ENCODE measurements at regions not wholly inside any gene's neighbourhood (a gene's known extent, or its start where the extent isn't known, plus 50 kb on each side); places are given as distances from the start of the nearest gene placed in this dataset.
"Not testable (repeated sequence)": the region's sequence is repeated elsewhere in the genome, so short reads cannot be mapped to it uniquely, and the experiment has no call there.

DNA sequence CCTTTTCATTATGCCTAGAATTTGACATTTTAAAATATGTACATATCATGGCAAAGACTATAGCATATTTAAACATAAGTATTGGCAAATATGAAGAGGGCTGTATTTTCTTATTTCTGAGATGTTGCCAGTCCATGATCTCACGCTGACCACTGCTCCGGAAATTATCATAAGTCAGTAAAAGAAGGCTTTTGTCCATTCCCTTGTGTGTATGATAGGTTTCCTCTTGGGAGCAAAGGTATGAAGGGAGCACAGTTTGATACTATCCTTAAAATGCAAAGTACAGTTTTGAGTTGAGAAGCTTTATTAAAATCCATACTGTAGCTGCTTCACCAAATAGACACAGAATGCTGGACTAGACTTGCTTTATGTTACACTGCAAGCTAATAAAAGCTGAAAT, 52.6 kb upstream of the AGA start:
- ATAC-seq (ENCODE audit: poor library complexity) (no peak), DNase-seq (no peak)
- intact Hi-C loops (cut with DNase I) = no loop called here

DNA sequence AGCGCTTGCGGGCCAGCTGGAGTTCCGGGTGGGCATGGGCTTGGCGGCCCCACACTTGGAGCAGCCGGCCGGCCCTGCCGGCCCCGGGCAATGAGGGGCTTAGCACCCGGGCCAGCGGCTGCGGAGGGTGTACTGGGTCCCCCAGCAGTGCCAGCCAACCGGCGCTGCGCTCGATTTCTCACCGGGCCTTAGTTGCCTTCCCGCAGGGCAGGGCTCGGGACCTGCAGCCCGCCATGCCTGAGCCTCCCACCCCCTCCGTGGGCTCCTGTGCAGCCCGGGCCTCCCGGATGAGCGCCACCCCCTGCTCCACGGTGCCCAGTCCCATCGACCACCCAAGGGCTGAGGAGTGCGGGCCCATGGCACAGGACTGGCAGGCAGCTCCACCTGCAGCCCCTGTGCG, 53.4 kb upstream of the AGA start:
- DNase-seq; ATAC-seq (ENCODE audit: poor library complexity); intact Hi-C loops (cut with DNase I): not testable (repeated sequence)

DNA sequence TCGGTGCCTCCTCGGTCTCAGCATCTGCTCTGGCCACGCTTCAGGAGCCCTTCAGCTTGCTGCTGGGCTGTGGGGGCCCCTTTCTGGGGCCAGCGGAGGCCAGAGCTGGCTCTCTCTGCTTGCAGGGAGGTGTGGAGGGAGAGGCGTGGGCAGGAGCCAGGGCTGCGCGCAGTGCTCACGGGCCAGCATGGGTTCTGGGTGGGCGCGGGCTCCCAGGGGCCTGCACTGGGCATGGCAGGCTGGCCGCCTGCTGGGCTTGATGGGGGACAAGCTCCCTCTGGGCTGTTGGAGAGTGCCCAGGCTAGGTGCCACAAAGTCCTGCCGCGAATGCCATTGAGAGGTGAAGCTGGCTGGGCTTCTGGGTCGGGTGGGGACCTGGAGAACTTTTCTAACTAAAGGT, 57.3 kb upstream of the AGA start:
- DNase-seq (no peak), ATAC-seq (ENCODE audit: poor library complexity) (no peak)
- intact Hi-C loops (cut with DNase I) = no loop called here

DNA sequence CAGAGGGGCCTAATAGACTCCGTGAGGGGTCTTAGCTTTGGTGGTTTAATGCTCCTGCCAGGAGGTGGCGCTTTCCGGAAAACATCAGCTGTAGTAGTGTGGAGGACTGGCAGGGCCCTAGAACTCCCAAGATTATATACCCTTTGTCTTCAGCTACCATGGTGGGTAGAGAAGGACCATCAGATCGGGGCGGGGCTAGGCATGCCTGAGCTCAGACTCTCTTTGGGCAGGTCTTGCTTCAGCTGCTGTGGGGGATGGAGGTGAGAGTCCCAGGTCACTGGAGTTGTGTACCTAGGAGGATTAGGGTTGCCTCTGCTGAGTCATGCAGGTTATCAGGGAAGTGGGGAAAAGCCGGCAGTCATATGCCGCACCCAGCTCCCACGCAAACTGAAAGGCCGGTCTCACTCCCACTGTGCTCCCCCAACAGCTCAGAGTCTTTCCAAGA, 63.0 kb upstream of the AGA start:
- intact Hi-C loops (cut with DNase I) = no loop called here
- ATAC-seq (ENCODE audit: poor library complexity) (no peak), DNase-seq (no peak)

DNA sequence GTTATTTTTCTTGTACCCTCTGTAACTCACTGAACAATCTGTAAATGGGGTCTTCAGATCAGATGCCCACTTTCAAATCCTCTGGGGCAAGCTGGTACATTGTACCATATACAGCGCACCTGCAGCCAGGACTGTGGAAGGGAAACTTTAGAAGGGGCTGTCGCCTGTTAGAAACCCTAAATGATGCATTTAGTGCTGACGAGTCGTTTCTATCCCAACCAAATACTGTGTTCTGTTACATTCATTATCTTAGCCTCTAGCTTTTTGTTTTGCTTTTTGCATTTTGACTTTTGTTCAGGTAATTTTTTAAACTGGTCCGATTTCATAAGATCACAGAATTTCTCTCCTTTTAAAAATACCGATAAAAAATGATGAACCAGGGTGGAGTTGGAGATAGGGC, 66.4 kb upstream of the AGA start:
- intact Hi-C loops (cut with DNase I) = no loop called here
- DNase-seq = no peak
- no peak for ATAC-seq (ENCODE audit: poor library complexity)

DNA sequence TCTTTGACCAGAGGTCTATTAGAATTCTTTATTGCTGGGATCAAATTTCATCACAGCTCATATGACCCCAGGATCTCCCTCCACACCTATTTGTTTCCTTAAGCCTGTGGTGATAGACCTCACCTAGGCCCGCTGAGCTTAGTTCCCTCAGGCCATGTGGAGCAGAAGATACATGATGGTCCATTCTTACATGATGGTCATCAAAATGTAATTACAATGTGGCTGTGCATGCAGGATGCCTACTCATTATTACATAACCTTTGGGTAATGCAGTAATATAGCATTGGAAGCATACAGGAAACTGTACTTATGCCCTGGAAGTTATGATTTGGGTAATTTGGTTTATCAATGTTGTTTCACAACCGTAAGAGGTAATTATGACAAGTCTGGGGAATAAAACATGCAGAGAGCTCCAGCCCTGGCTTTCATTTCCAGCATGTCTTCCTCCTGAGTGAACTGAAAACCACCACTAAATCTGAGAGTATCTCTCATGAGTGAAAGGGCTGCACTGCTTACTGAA, 67.0 kb upstream of the AGA start:
- ATAC-seq (ENCODE audit: poor library complexity) (no peak), DNase-seq (no peak)
- intact Hi-C loops (cut with DNase I) = no loop called here

DNA sequence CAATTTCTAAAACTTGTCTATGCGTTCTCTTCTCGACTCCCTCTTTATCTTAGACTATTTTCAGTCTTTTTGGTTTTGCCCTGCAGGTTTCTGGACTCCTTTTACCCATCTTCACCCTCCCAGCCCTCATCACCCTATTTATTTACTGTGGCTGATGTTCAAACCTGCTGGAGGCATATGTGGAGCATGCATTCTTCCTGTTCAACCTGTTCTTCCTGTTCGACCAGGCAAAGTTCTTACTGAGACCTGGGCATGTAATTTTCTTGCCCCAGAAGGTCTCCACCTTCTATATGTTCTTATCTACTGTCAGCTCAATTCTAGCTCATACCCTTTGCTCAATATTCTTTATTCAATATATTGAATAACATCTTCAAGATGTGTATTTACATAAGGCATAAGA, 69.4 kb upstream of the AGA start:
- intact Hi-C loops (cut with DNase I) = no loop called here
- DNase-seq (no peak), ATAC-seq (ENCODE audit: poor library complexity) (no peak)

DNA sequence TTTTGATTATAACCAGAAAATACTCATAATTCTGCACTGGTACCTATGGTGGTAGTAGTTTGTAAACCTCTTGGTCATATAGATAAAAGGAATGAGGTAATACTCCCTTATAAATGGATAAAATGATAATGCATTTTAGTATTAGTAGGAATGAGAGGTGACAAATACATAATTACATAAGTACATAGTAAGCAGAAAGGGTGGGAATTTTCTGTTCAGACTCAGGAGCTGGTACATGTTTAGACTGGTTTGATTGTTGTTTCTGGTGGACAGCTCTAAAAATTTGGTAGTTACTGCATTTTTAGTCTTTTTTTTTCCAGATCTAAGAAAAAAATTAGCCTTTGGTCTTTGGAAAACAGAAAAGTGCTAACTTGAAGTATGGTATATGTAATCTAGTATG, 70.4 kb upstream of the AGA start:
- ATAC-seq (ENCODE audit: poor library complexity) = no peak
- no peak for DNase-seq
- intact Hi-C loops (cut with DNase I) = no loop called here

DNA sequence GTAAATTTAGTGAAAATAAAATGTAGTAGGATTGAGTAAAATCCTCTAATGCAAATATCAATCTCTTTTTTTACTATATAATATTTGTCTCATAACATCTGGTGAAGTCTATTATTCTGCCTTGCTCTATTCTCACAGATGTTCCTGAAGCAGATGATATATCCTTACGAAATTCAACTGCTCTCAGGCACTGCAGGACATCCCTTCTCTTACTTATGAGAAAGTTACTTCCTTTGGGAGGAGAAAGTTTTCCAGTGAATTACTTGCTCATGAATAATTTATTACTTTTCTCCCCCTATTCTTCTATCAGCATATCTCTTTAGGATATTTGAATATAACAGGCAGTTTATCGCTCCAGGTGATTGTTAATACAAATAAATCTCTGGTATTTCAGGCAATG, 75.6 kb upstream of the AGA start:
- intact Hi-C loops (cut with DNase I) = no loop called here
- ATAC-seq (ENCODE audit: poor library complexity) = no peak
- DNase-seq = no peak

DNA sequence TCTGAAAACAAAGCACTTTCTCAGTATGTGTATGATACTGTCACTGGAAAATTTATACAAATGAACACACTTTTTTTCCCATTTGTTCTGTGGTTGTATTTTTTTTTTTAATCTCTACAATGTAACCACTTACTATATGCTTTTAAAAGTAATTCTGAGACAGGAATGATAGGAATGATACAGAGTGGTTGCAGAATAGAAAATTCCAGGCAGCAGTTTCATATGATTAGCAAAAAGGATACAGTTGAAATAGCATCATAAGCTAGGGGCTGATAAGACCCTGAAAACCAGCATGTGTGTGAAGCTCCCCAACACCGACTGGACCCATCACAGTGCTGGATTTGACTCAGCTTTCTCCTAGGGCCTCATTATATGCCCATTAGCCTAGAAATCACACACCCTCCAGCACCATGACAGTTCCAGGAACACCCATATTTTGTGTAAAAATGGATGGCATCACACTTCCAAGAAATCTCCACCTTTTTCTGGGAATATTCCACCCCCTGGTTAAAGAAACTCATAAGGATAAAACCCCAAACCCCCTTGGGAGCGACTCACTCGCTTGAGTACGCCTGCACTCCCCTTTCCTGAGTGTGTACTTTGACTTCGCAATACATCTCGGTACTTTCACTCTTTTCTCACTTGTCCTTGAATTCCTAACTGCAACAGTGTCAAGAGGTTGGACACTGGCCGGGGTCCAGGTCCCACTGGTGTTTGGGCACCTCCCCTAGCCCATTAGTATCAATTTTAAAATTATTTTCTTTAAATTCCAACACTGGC, 77.4 kb upstream of the AGA start:
- ATAC-seq (ENCODE audit: poor library complexity) = no peak
- intact Hi-C loops (cut with DNase I) = no loop called here
- no peak for DNase-seq

DNA sequence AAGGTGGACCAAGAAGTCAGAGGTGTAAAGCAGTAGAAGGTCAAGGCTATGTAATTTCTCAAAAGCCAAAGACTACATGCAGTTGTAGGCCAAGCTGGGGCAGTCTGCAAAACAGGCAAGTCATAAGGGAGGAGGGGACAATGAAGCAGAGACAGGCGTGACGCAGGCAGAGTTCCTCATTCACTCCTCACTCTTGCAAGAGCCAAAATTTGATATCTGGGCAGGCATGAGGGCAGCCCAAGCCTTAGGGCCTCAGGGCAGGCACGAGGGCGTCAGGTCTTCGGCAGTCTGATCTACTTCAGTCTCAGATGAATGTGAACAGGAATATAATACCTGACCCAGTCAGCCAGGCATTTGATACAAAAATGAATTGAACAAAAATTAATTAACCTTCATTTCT, 86.4 kb upstream of the AGA start:
- intact Hi-C loops (cut with DNase I) = no loop called here
- ATAC-seq (ENCODE audit: poor library complexity) = no peak
- DNase-seq = no peak

DNA sequence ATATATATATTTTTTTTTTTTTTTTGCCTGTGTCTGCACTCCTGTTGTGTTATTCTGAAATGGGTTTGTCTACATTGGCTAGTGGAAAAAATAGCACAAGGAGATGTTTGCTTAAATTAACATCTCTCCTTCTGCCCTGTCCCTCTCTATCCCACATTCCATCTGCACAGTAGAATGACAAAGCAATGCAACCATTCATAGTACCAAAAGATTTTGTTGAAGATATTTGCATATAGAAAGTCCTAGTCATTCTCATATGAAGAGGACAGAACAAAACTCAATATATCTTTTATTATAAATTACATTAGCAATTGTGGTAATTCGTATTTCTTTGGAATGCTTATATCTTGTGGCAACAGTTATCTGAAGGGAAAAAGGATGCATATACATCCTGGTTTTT, 88.3 kb upstream of the AGA start:
- no peak for ATAC-seq (ENCODE audit: poor library complexity)
- no peak for DNase-seq
- intact Hi-C loops (cut with DNase I) = no loop called here

DNA sequence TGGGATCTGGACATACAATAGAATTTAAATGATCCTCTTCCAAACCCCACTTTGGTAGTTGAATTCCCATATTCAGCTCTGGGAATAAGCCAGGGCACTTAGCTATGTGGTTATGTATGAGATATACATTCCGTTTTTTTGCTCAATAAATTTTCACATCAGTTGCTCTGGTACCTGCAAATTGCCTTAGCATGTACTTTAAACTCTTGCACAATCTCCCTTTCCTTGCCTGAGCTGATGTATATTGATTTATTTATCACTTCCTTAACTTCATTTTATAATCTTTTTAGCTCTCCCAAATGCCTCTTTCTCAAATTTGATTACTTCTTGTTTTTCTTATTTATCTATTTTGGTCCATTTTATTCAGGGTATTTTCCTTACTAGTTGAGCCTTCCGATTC, 90.1 kb upstream of the AGA start:
- DNase-seq = no peak
- intact Hi-C loops (cut with DNase I) = no loop called here
- ATAC-seq (ENCODE audit: poor library complexity) = no peak

DNA sequence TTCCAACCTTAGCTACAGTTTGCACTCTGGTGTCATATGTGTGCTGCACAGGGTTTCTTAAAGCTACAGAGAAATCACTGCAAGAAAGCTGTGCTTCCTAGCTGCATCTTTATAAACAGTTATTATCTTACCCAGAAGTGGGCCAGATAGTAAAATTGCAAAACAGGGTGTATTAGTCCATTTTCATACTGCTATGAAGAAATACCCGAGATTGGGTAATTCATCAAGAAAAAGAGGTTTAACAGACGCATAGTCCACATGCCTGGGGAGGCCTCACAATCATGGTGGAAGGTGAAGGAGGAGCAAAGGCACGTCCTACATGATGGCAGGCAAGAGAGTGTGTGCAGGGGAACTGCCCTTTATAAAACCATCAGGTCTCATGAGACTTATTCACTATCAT, 92.6 kb upstream of the AGA start:
- ATAC-seq (ENCODE audit: poor library complexity); DNase-seq; intact Hi-C loops (cut with DNase I): not testable (repeated sequence)

DNA sequence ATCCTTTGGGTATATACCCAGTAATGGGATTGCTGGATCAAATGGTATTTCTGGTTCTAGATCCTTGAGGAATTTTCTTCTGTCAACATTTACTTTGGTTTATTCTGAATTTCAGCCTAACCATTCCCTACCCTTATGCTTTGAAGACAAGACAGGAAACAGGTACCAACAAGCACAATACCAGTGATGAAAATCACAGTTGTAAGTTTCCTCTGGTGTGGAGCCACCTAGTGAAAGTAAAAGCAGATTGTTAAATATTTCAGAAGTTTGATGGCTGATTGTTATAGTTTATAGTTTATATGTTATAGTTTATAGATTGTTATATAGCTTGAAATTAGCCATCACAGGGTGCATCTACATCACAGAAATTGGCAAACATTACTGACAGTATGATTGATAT, 104.5 kb upstream of the AGA start:
- no peak for DNase-seq
- ATAC-seq (ENCODE audit: poor library complexity) = no peak
- intact Hi-C loops (cut with DNase I) = no loop called here

DNA sequence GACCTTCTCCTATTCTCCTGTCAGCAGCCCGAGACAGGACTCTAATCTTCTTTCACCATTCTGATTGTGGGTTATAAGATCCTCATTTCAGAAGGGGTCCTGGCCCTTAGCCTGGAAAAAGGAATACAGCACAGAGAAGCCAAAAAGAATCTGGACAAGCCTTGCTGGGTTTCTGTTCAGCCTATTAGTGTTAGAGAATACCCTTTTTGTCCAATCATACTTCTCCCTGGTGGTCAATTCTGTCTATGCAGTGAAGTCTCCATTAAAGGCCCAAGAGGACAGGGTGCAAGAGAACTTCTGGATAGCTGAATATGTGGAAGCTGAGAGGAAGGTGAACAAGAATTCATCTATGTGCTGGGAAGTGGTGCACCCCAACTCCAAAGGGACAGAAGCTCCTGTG, 105.7 kb upstream of the AGA start:
- no peak for ATAC-seq (ENCODE audit: poor library complexity)
- no peak for DNase-seq
- intact Hi-C loops (cut with DNase I) = no loop called here

DNA sequence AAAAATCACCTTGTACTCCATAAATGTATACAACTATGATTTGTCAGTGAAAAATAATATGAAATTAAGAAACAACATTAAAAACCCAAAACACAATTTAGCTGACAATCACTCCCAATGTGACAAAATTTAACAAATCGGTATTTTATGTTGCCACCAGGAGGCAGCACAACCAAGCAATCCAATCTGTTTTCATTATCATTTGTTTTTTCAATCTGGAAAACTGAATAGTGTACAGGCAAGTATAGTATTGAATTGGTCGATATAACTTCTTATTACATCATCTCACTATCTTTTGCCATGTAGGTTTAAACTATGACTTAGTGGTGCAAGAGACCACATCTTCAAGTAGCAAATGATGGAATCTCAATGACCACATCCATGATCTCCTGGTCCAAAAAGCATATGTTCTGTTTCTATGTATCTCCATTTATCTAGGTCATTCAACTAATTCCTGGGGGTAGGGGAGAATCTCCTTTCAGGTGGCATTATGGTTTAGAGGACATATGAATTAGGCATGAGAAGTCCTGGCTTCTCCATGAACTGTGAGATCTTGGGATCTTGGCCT, 112.9 kb upstream of the AGA start:
- no peak for DNase-seq
- ATAC-seq (ENCODE audit: poor library complexity) = no peak
- intact Hi-C loops (cut with DNase I) = loop anchor here (10.0 kb wide), 1 partner anchor 580 kb away; no protein-coding TSS in a partner anchor

DNA sequence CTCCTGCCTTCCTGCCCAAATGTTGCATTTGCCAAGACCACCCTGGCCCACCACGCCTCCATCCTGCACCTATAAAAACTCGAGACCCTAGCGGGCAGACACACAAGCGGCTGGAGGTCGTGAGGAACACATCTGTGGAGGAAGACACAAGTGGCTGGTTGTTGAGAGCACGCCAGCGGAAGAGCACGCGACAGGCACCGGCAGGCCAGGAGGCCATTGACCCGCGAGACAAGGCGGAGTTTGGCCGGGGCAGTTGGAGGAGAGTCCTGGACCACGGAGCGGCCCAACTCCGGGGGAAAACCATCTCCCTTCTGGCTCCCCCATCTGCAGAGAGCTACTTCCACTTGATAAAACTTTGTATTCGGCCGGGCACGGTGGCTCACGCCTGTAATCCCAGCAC, 115.2 kb upstream of the AGA start:
- intact Hi-C loops (cut with DNase I) = loop anchor here (10.0 kb wide), 1 partner anchor 577 kb away; no protein-coding TSS in a partner anchor
- DNase-seq (no peak), ATAC-seq (ENCODE audit: poor library complexity) (no peak)

DNA sequence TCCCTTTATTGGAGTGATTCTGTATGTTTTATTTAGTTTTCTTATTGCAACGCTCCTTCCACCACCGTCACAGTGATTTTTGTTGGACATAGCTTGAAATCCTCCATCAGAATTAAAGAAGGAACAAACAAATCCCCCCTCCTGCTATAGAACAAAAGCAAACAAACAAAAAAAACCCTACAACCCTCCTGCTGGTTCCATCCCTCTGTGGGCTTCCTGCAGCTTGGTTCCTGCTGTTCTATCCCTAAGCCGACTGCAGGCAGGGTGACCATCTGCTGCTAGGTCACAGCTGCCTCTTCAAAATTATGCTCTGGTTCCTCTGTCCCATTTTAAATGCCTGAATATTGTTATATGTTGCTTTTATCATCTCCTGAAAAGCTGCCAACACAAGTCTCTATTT, 116.8 kb upstream of the AGA start:
- intact Hi-C loops (cut with DNase I) = loop anchor here (10.0 kb wide), 1 partner anchor 576 kb away; no protein-coding TSS in a partner anchor
- DNase-seq (no peak), ATAC-seq (ENCODE audit: poor library complexity) (no peak)

DNA sequence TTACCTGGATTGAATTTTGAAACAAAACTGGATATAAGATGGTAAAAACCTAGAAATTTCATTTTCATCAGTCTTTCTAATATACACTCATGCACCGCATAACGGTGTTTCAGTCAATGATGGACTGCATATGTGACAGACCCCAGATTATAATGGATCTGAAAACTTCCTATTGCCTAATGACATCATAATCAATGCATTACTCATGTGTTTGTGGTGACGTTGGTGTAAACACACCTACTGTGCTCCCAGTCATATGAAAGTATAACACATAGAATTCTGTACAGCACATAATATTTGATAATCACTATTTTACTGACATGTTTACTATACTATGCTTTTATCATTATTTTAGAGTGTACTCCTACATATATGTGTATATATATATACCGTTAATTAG, 119.9 kb upstream of the AGA start:
- intact Hi-C loops (cut with DNase I) = no loop called here
- DNase-seq (no peak), ATAC-seq (ENCODE audit: poor library complexity) (no peak)

Measured in Right ventricle myocardium superior (tissue), 1 donor.